RWPE1 (cell line): ENCODE measurements at regions not wholly inside any gene's neighbourhood (a gene's known extent, or its start where the extent isn't known, plus 50 kb on each side); places are given as distances from the start of the nearest gene placed in this dataset.

Experiments
- CTCF ChIA-PET: fragments of 350-600 bp; sonication (Branson Sonifier 250); formaldehyde crosslinking; extraction: SDS; loops from one replicate; lab custom pipeline; 2021; lab: Yijun Ruan, JAX
- POLR2A ChIA-PET: fragments of 400-600 bp; formaldehyde crosslinking; extraction: SDS; loops from one replicate; lab custom pipeline; 2020; ENCODE audit warnings: antibody characterized with exemption; ENCODE audit not compliant: low non-redundant PET; lab: Yijun Ruan, JAX
- DNase-seq: peaks from one replicate; pipeline ENCODE4 v3.0.0; 2012; ENCODE audit warnings: low spot score
- H3K27ac ChIP-seq: fragments of 450-650 bp; 2 replicates; pipeline ENCODE4 v1.5.1; 2017
- CTCF ChIP-seq: fragments of 450-650 bp; conservative IDR thresholded peaks from 2 replicates; pipeline ENCODE4 v1.5.1; 2017; ENCODE audit warnings: low read depth, mild to moderate bottlenecking

- no peak overlapping the region for H3K27ac ChIP-seq
- DNase-seq = no peak
- no peak for TF ChIP-seq CTCF
- ChIA-PET CTCF (no interaction called here), POLR2A (no interaction called here)
Measured at GRCh38 chr17:63378411-63379375, 67.4 kb downstream of the CYB561 start.

GRCh38 chr17:63379636-63380035 lies 66.5 kb downstream of the CYB561 start:
- TF ChIP-seq CTCF = no peak
- CTCF ChIA-PET = no interaction called here
- no peak for DNase-seq
- POLR2A ChIA-PET = no interaction called here
- no peak overlapping the region for H3K27ac ChIP-seq

GRCh38 chr17:63381101-63381729 lies 64.9 kb downstream of the CYB561 start:
- no peak overlapping the region for H3K27ac ChIP-seq
- no peak for TF ChIP-seq CTCF
- CTCF ChIA-PET = no interaction called here
- POLR2A ChIA-PET = no interaction called here
- no peak for DNase-seq

GRCh38 chr17:63382136-63382535 lies 64.0 kb downstream of the CYB561 start:
- TF ChIP-seq CTCF = no peak
- DNase-seq = no peak
- ChIA-PET POLR2A (no interaction called here), CTCF (interaction anchor here (0.7 kb wide), 2 partner anchors 19 to 1027 kb away, joined by 3 to 4 read pairs; no protein-coding TSS in a partner anchor)
- no peak overlapping the region for H3K27ac ChIP-seq
